CD14-positive monocyte (primary cell): ENCODE measurements at regions not wholly inside any gene's neighbourhood (a gene's known extent, or its start where the extent isn't known, plus 50 kb on each side); places are given as distances from the start of the nearest gene placed in this dataset.

Experiments
- DNase-seq, 3 donors: peaks; one replicate each; pipeline ENCODE4 v3.0.0-alpha.2; 2011 to 2022
- H2AFZ ChIP-seq: 2 replicates; pipeline ENCODE4 v1.6.0; 2012; ENCODE audit warnings: mild to moderate bottlenecking, low read depth, low read length, inconsistent platforms; ENCODE audit not compliant: insufficient read depth, poor library complexity, severe bottlenecking
- H3K27ac ChIP-seq, 2 donors: 1 replicate in 1 of 2; 2 replicates in 1 of 2; pipeline ENCODE4 v1.5.1; 2012 to 2013; ENCODE audit warnings: low read length in 2 of 2, control low read depth in 1 of 2, inconsistent platforms in 1 of 2, low read depth in 1 of 2, mild to moderate bottlenecking in 1 of 2
- H3K27me3 ChIP-seq, 2 donors: one replicate each; pipeline versions ENCODE4 v1.6.0 to v1.6.1; 2011 to 2013; ENCODE audit warnings: low read length in 2 of 2; ENCODE audit not compliant: control insufficient read depth in 2 of 2, insufficient read depth in 2 of 2
- H3K36me3 ChIP-seq, 2 donors: replicated peaks in 1 of 2; 1 replicate in 1 of 2; 2 replicates in 1 of 2; pipeline versions ENCODE4 v1.5.1 to v1.6.1; 2012 to 2013; ENCODE audit warnings: low read length in 2 of 2, control low read depth in 1 of 2, inconsistent platforms in 1 of 2, mild to moderate bottlenecking in 1 of 2; ENCODE audit not compliant: insufficient read depth in 2 of 2, control insufficient read depth in 1 of 2
- H3K4me1 ChIP-seq, 2 donors: 1 replicate in 1 of 2; 2 replicates in 1 of 2; pipeline versions ENCODE4 v1.5.1 to v1.6.1; 2012 to 2013; ENCODE audit warnings: low read length in 2 of 2, control low read depth in 1 of 2, inconsistent platforms in 1 of 2, mild to moderate bottlenecking in 1 of 2, moderate library complexity in 1 of 2; ENCODE audit not compliant: insufficient read depth in 2 of 2, control insufficient read depth in 1 of 2
- H3K4me2 ChIP-seq: replicated peaks from 2 replicates; pipeline ENCODE3; 2012; ENCODE audit warnings: low read length, moderate library complexity, mild to moderate bottlenecking; ENCODE audit not compliant: poor library complexity, severe bottlenecking; ENCODE audit errors: extremely low read depth
- H3K4me3 ChIP-seq, 3 experiments: fragments of 200-600 bp in 1 of 3; sonication (generic) in 1 of 3; replicated peaks in 1 of 3; 1 replicate in 2 of 3; 2 replicates in 1 of 3; pipeline ENCODE4 v1.5.1; 2011 to 2013; ENCODE audit warnings: low read length in 3 of 3, mild to moderate bottlenecking in 3 of 3, control low read depth in 2 of 3, low read depth in 2 of 3, inconsistent platforms in 1 of 3, moderate library complexity in 1 of 3
- H3K79me2 ChIP-seq: 2 replicates; pipeline ENCODE4 v1.6.0; 2012; ENCODE audit warnings: mild to moderate bottlenecking, control low read depth, inconsistent platforms, low read length, moderate library complexity; ENCODE audit not compliant: insufficient read depth
- H3K9ac ChIP-seq: 2 replicates; pipeline ENCODE4 v1.6.0; 2017; ENCODE audit warnings: low read length, mild to moderate bottlenecking; ENCODE audit not compliant: insufficient read depth, poor library complexity, severe bottlenecking
- H3K9me3 ChIP-seq, 2 donors: replicated peaks in 1 of 2; 1 replicate in 1 of 2; 2 replicates in 1 of 2; pipeline versions ENCODE4 v1.5.1 to v1.6.1; 2012 to 2013; ENCODE audit warnings: low read length in 2 of 2, control low read depth in 1 of 2; ENCODE audit not compliant: control insufficient read depth in 1 of 2, insufficient read depth in 1 of 2
- H4K20me1 ChIP-seq: 2 replicates; pipeline ENCODE4 v1.6.0; 2012; ENCODE audit warnings: mild to moderate bottlenecking, low read length, control low read depth, moderate library complexity; ENCODE audit not compliant: insufficient read depth
- H3K27ac Mint-ChIP-seq, 7 donors: one replicate each; pipeline ENCODE4 v1.8.0; 2020; ENCODE audit warnings: mild to moderate bottlenecking in 7 of 7, mixed read lengths in 7 of 7, moderate library complexity in 6 of 7, inconsistent platforms in 2 of 7
- H3K27me3 Mint-ChIP-seq, 3 donors: one replicate each; pipeline ENCODE4 v1.8.0; 2021 to 2022; ENCODE audit warnings: low read depth in 3 of 3, mild to moderate bottlenecking in 3 of 3, mixed read lengths in 3 of 3, moderate library complexity in 3 of 3, inconsistent platforms in 1 of 3
- H3K36me3 Mint-ChIP-seq, 2 donors: one replicate each; pipeline ENCODE4 v1.8.0; 2020; ENCODE audit warnings: mixed read lengths in 2 of 2, inconsistent platforms in 1 of 2, mild to moderate bottlenecking in 1 of 2
- H3K4me1 Mint-ChIP-seq: one replicate; pipeline ENCODE4 v1.8.0; 2020; ENCODE audit warnings: mild to moderate bottlenecking, mixed read lengths
- H3K4me3 Mint-ChIP-seq, 2 donors: one replicate each; pipeline ENCODE4 v1.8.0; 2020; ENCODE audit warnings: mild to moderate bottlenecking in 2 of 2, mixed read lengths in 2 of 2, moderate library complexity in 1 of 2
- H3K9me3 Mint-ChIP-seq, 7 donors: one replicate each; pipeline ENCODE4 v1.8.0; 2020 to 2022; ENCODE audit warnings: mixed read lengths in 7 of 7, mild to moderate bottlenecking in 6 of 7, moderate library complexity in 6 of 7, inconsistent platforms in 2 of 7
- WGBS: methylation state at CpG from one replicate; pipeline ENCODE4 v1.1.5; 2013; ENCODE audit warnings: missing lambda C conversion rate; ENCODE audit not compliant: insufficient coverage; 5-methylcytosine and 5-hydroxymethylcytosine counted together
- intact Hi-C, 2 donors: fragments of 100-400 bp; cut with micrococcal nuclease; formaldehyde crosslinking; loops; one replicate each; pipeline versions ENCODE4 v1.15.0 to v1.15.1; 2023
- TF ChIP-seq, protein P1 (sequence below): fragments of 200-600 bp; IDR thresholded peaks from one replicate; pipeline ENCODE4 v1.8.0; 2022; ENCODE audit warnings: antibody characterized with exemption, mild to moderate bottlenecking

DNA sequence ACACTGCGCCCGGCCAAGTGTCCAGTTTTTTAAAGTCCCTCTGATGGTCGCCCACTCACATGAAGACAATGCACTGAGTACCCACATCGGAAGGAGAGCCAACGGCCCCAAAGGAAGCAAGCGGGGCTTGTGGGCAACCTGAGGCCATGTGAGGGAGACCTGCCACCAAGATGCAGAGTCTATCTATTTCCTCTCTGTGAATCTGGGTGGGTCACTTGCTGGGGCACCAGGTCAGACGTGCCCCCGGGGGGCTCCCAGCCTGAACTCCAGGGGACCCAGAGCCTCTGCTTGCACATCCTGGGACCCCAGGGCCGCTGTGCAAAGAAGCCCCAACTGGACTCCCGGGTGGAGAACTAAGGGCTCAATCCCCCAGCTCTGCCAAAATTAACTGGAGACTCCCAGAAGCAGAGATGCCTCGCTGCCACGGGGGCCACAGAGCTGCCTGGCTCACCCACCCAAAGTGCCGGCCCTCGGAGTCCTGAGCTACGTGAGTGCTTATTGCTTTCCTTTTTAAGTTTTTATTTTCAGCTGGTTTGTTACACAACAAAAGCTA is 106.4 kb downstream of the BRD1 start:
- DNase-seq = no peak
- Histone ChIP-seq H3K9me3 (no peaks in the 10 kb centered on the region), H4K20me1 (no peaks in the 10 kb centered on the region), H3K27ac (no peak overlapping the region), H3K4me1 (peaks cover 0 to 13% of the 10 kb centered on the region in 2 donors), H3K36me3 (no peaks in the 10 kb centered on the region), H3K27me3 (peaks cover 12 to 32% of the 10 kb centered on the region in 2 donors), H3K4me3 (no peak overlapping the region), H3K79me2 (no peaks in the 10 kb centered on the region), H2AFZ (no peak overlapping the region), H3K9ac (no peak overlapping the region), H3K4me2 (no peak overlapping the region)
- no peaks in the 10 kb centered on the region for H3K36me3 Mint-ChIP-seq
- H3K4me1 Mint-ChIP-seq = peaks cover 8% of the 10 kb centered on the region
- WGBS = 93% methylated on average over 12 of the region's 15 CpGs
- intact Hi-C loops = no loop called here
- H3K9me3 Mint-ChIP-seq = peaks cover 0 to 11% (median 3%) of the 10 kb centered on the region in 7 donors
- no peak overlapping the region for H3K27ac Mint-ChIP-seq
- peaks cover 38 to 43% (median 39%) of the 10 kb centered on the region in 3 donors for H3K27me3 Mint-ChIP-seq
- TF ChIP-seq, protein P1, sequence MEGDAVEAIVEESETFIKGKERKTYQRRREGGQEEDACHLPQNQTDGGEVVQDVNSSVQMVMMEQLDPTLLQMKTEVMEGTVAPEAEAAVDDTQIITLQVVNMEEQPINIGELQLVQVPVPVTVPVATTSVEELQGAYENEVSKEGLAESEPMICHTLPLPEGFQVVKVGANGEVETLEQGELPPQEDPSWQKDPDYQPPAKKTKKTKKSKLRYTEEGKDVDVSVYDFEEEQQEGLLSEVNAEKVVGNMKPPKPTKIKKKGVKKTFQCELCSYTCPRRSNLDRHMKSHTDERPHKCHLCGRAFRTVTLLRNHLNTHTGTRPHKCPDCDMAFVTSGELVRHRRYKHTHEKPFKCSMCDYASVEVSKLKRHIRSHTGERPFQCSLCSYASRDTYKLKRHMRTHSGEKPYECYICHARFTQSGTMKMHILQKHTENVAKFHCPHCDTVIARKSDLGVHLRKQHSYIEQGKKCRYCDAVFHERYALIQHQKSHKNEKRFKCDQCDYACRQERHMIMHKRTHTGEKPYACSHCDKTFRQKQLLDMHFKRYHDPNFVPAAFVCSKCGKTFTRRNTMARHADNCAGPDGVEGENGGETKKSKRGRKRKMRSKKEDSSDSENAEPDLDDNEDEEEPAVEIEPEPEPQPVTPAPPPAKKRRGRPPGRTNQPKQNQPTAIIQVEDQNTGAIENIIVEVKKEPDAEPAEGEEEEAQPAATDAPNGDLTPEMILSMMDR = no peak
- H3K4me3 Mint-ChIP-seq = no peak overlapping the region

DNA sequence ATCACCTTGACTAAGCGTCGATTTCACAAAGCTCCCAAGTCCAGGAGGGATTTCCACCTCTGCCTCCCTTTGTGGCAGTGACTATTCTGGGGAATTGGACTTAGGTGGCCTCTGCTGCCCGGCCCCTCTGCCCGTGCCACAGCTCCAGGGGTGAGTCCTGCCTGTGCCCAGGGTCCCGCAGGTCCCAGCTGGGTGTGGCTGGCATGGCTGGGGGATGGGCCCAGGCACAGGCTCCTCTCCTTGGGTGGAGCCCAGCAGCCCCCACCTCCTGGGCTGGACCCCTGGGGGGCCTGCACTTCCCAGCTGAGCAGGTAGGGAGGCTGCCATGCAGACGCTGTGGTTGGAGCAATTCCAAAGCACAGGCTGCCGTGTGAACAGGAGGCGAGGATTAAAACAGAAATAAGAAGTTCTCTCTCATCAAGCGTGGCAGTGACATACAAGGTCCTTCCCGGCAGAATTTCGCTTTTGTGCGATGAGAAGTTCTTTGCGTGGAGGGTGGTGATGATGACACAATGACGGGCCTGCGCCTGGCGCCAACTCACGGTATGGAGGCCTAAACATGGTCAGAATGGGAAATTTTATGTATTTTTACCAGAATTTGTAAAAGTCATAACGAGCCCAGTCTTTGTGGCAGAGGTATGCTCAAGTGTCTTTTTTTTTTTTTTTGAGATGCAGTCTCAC is 107.3 kb downstream of the BRD1 start:
- peaks cover 30 to 35% (median 31%) of the 10 kb centered on the region in 3 donors for H3K27me3 Mint-ChIP-seq
- H3K4me1 Mint-ChIP-seq = peaks cover 8% of the 10 kb centered on the region

More for the DNA sequence above, 107.3 kb downstream of the BRD1 start:
- WGBS = 90% methylated on average over 17 of the region's 18 CpGs
- Histone ChIP-seq H3K36me3 (no peaks in the 10 kb centered on the region), H3K27me3 (peaks cover 12 to 24% of the 10 kb centered on the region in 2 donors), H3K9ac (no peak overlapping the region), H3K27ac (no peak overlapping the region), H3K4me3 (no peak overlapping the region), H4K20me1 (no peaks in the 10 kb centered on the region), H2AFZ (no peak overlapping the region), H3K9me3 (no peaks in the 10 kb centered on the region), H3K4me1 (peaks cover 0 to 13% of the 10 kb centered on the region in 2 donors), H3K4me2 (no peak overlapping the region), H3K79me2 (no peaks in the 10 kb centered on the region)
- DNase-seq = no peak
- no peaks in the 10 kb centered on the region for H3K36me3 Mint-ChIP-seq
- H3K4me3 Mint-ChIP-seq = no peak overlapping the region
- intact Hi-C loops = no loop called here
- peaks cover 0 to 8% (median 3%) of the 10 kb centered on the region in 7 donors for H3K9me3 Mint-ChIP-seq
- TF ChIP-seq, protein P1 = no peak
- H3K27ac Mint-ChIP-seq = no peak overlapping the region
